ENCODE measurements at regions not wholly inside any gene's neighbourhood (a gene's known extent, or its start where the extent isn't known, plus 50 kb on each side); places are given as distances from the start of the nearest gene placed in this dataset.

DNA sequence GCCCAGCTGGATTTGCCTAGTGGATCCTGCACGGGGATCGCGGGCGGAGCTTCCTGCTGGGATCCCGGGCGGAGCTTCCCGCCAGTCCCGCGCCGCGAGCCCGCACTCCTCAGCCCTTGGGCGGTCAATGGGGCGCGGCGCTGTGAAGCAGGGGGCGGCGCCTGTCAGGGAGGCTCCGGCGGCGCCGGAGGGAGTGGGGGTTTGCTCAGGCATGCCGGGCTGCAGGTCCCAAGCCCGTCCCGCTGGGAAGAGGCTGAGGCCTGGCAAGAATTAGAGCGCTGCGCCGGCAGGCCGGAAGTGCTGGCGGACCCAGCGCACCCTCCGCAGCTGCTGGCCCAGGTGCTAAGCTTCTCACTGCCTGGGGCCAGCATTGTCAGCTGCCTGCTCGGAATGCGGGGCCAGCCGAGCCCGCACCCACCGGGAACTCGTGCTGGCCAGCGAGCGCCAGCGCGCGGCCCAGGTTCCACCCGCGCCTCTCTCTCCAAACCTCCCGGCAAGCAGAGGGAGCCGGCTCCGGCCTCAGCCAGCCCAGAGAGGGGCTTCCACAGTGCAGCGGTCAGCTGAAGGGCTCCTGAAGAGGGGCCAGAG lies 119.6 kb downstream of the PRR20E start:
- TF ChIP-seq, protein P1, sequence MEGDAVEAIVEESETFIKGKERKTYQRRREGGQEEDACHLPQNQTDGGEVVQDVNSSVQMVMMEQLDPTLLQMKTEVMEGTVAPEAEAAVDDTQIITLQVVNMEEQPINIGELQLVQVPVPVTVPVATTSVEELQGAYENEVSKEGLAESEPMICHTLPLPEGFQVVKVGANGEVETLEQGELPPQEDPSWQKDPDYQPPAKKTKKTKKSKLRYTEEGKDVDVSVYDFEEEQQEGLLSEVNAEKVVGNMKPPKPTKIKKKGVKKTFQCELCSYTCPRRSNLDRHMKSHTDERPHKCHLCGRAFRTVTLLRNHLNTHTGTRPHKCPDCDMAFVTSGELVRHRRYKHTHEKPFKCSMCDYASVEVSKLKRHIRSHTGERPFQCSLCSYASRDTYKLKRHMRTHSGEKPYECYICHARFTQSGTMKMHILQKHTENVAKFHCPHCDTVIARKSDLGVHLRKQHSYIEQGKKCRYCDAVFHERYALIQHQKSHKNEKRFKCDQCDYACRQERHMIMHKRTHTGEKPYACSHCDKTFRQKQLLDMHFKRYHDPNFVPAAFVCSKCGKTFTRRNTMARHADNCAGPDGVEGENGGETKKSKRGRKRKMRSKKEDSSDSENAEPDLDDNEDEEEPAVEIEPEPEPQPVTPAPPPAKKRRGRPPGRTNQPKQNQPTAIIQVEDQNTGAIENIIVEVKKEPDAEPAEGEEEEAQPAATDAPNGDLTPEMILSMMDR (IDR thresholded peaks at IDR 0.05): no peak
- TF ChIP-seq JUN (CRISPR knock-in tag; IDR thresholded peaks at IDR 0.05) (no peak), CREM (CRISPR knock-in tag; IDR thresholded peaks at IDR 0.05) (no peak), ELF4 (CRISPR knock-in tag; IDR thresholded peaks at IDR 0.05; ENCODE audit: low read depth) (no peak), NR3C1 (CRISPR knock-in tag; conservative IDR thresholded peaks at IDR 0.05; ENCODE audit: low read depth) (no peak), AFF4 (CRISPR knock-in tag; IDR thresholded peaks at IDR 0.05; ENCODE audit: borderline replicate concordance) (no peak), MAX (CRISPR knock-in tag; IDR thresholded peaks at IDR 0.05) (no peak), GTF2I (CRISPR knock-in tag; conservative IDR thresholded peaks at IDR 0.05) (no peak), GABPB1 (CRISPR knock-in tag; IDR thresholded peaks at IDR 0.05) (no peak), ZNF416 (CRISPR knock-in tag; IDR thresholded peaks at IDR 0.05) (no peak), TCF7 (CRISPR knock-in tag; IDR thresholded peaks at IDR 0.05; ENCODE audit: low read depth) (no peak)
